ENCODE measurements at regions not wholly inside any gene's neighbourhood (a gene's known extent, or its start where the extent isn't known, plus 50 kb on each side); places are given as distances from the start of the nearest gene placed in this dataset.

GRCh38 chr2:226581661-226582060, 218.0 kb downstream of the IRS1 start:
- no peak for DNase-seq (ENCODE audit: extremely low read depth in 1 of 2, low read depth in 1 of 2)

DNA sequence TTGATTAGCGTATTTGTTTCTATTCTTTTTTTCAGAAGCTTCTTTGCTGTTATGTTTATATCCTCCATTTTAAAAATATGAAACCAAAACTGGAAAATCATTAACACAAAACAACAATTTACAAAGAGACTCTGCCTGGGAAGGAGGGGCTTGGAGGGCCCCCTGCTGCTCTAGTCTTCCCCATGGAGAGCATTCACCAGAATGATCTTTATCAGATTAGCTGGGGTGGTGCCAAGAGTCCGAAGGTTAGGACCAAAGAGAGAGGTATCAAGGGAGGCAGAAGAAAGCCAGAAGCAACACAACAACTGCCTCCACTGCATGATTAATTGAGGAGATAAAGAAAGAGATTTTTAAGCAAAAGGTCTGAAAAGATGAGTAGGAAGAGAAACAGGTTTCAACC, 218.6 kb downstream of the IRS1 start:
- no peak for DNase-seq (ENCODE audit: extremely low read depth in 1 of 2, low read depth in 1 of 2)

GRCh38 chr2:226580403-226580802, 219.2 kb downstream of the IRS1 start:
- DNase-seq (ENCODE audit: extremely low read depth in 1 of 2, low read depth in 1 of 2), result no peak

- DNase-seq (ENCODE audit: extremely low read depth in 1 of 2, low read depth in 1 of 2), result no peak
Observed at GRCh38 chr2:226579519-226579918, 220.1 kb downstream of the IRS1 start.

- DNase-seq (ENCODE audit: extremely low read depth in 1 of 2, low read depth in 1 of 2), result no peak
Observed at GRCh38 chr2:226578879-226579278, 220.7 kb downstream of the IRS1 start.

GRCh38 chr2:226578373-226578772, 221.2 kb downstream of the IRS1 start:
- DNase-seq (ENCODE audit: extremely low read depth in 1 of 2, low read depth in 1 of 2), result no peak

GRCh38 chr2:226575928-226576327, 223.7 kb downstream of the IRS1 start:
- DNase-seq (ENCODE audit: extremely low read depth in 1 of 2, low read depth in 1 of 2), result no peak

- DNase-seq (ENCODE audit: extremely low read depth in 1 of 2, low read depth in 1 of 2), result no peak
Observed at GRCh38 chr2:226573158-226573557, 226.5 kb downstream of the IRS1 start.

GRCh38 chr2:226564667-226565066, 235.0 kb downstream of the IRS1 start:
- DNase-seq (ENCODE audit: extremely low read depth in 1 of 2, low read depth in 1 of 2), result no peak

DNA sequence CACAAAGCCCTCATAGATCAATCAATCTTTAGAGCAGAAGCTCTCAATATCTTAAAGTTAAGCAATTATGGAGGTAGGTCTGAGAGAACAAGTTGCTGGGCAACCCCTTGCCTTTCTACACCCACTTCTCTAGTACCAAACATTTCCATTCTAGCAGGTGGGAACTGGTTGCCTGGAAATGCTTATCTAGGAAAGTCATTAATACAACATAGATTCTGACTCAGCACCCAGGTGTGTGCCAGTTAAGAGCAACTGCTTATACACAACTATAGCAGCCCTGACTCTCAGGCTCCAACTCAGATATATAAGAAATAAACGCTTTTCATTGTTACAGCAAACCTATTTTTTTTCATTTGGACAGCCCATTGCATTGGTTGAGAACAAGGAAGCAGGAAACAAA, 237.7 kb downstream of the IRS1 start:
- DNase-seq (ENCODE audit: extremely low read depth in 1 of 2, low read depth in 1 of 2), result no peak

- no peak for DNase-seq (ENCODE audit: extremely low read depth in 1 of 2, low read depth in 1 of 2)
Observed at GRCh38 chr2:226560325-226560724, 239.3 kb downstream of the IRS1 start.

DNA sequence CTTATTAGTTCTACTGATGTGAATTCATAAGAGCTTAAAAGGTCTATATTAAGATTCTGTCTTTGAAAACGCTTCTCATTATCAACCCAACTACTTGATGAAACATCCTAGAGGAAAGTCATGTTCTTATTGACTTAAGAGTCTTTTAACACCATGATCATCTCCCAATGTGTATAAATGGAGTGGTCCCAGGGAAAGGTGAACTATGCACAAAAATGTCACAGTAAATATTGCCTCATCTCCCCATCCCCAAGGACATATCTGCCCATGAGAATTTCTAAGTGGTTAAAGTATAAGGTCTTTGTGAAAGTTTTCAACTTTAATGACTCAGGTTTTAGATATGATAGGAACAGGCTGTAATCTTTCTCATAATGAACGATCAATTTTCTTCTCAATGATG, 240.1 kb downstream of the IRS1 start:
- DNase-seq (ENCODE audit: extremely low read depth in 1 of 2, low read depth in 1 of 2), result no peak

GRCh38 chr2:226558418-226558817, 241.2 kb downstream of the IRS1 start:
- no peak for DNase-seq (ENCODE audit: extremely low read depth in 1 of 2, low read depth in 1 of 2)

DNA sequence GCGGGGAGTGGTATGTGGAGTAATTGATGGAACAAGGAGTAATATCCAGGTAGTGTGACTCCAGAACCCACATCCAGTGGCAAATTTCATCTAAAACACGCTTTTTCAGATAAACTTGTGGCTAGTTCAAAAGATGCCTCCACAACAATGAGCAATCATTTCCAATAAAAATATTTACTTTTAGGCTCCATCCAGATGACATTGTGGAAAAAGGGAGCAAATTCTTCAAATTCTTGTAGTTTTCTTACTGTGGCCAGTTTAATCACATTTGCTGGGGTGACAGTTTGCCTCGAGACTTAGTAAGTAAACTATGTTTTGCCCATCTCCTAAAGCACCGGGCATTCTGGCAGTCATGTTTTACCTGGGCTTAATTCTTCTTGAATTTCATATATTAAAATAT, 243.6 kb downstream of the IRS1 start:
- DNase-seq (ENCODE audit: extremely low read depth in 1 of 2, low read depth in 1 of 2), result no peak

- DNase-seq (ENCODE audit: extremely low read depth in 1 of 2, low read depth in 1 of 2), result no peak
Observed at GRCh38 chr2:226554701-226555100, 244.9 kb downstream of the IRS1 start.

- DNase-seq (ENCODE audit: extremely low read depth in 1 of 2, low read depth in 1 of 2), result no peak
Observed at GRCh38 chr2:226553333-226553732, 246.3 kb downstream of the IRS1 start.

- DNase-seq (ENCODE audit: extremely low read depth in 1 of 2, low read depth in 1 of 2), result no peak
Observed at GRCh38 chr2:226552571-226553285, 246.9 kb downstream of the IRS1 start.

DNA sequence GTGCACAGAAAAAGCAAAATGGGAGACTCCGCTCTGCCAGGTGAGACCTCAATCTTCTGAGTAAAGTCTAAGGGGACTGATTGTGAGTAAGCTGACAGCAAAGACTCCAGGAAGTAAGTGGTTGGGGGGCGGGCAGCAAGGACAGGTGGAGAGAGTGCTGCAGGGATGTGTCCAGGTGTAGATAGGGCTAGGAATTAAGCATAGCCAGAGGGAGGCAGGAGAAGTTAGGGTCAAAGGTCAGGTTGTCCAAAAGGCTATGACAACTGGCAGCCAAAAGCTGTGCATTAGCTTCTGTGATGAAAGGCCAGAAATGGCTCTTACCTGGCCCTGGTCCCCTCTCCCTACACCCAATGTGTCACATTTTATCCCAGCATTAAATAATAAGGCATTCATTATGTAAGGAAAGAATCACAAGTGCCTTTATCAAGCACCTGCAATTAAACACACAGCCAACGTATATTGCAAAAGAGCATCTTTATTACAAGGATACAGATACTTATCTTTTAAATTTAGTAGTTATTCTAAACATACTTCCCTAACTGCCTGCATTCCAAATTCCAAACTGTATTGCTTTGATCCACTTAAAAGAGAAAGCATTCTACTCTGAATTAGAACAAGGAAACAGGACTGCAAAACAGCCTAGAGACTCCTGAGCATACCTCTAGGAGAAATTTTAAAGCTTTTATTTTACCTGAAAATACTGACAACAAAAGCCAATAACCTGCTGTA, 247.9 kb downstream of the IRS1 start:
- no peak for DNase-seq (ENCODE audit: extremely low read depth in 1 of 2, low read depth in 1 of 2)

GRCh38 chr2:226550801-226551200, 248.8 kb downstream of the IRS1 start:
- no peak for DNase-seq (ENCODE audit: extremely low read depth in 1 of 2, low read depth in 1 of 2)

DNA sequence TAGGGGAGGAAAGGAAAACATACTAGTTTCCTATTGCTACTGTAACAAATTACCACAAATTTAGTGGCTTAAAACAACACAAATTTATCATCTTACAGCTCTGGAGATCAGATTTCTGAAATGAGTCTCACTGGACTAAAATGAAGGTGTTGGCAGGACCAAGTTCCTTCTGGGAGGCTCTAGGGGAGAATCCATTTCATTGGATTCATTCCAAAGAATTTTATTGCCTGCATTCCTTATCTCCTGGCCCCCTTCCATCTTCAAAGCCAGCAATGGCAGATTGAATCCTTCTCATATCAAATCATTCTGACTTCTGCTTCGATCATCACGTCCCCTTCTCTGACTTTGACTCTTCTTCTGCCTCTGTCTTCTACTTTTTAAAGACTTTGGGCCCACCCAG, 250.9 kb downstream of the IRS1 start:
- no peak for DNase-seq (ENCODE audit: extremely low read depth in 1 of 2, low read depth in 1 of 2)

- DNase-seq (ENCODE audit: extremely low read depth in 1 of 2, low read depth in 1 of 2), result no peak
Observed at GRCh38 chr2:226544596-226545210, 254.9 kb downstream of the IRS1 start.
